ENCODE measurements at regions not wholly inside any gene's neighbourhood (a gene's known extent, or its start where the extent isn't known, plus 50 kb on each side); places are given as distances from the start of the nearest gene placed in this dataset.
"Not testable (repeated sequence)": the region's sequence is repeated elsewhere in the genome, so short reads cannot be mapped to it uniquely, and the experiment has no call there.

GRCh38 chr3:176088962-176089383 lies 1108.3 kb downstream of the TBL1XR1 start:
- no peak for DNase-seq (ENCODE audit: low read depth in 2 of 3, low spot score in 1 of 3)

- no peak for DNase-seq (ENCODE audit: low read depth in 2 of 3, low spot score in 1 of 3)
Observed at GRCh38 chr3:176087066-176087697, 1110.1 kb downstream of the TBL1XR1 start.

GRCh38 chr3:176079785-176080184 lies 1117.5 kb downstream of the TBL1XR1 start:
- DNase-seq (ENCODE audit: low read depth in 2 of 3, low spot score in 1 of 3) = no peak

GRCh38 chr3:176078906-176079305 lies 1118.4 kb downstream of the TBL1XR1 start:
- DNase-seq (ENCODE audit: low read depth in 2 of 3, low spot score in 1 of 3) = no peak

- no peak for DNase-seq (ENCODE audit: low read depth in 2 of 3, low spot score in 1 of 3)
Observed at GRCh38 chr3:176075491-176075890, 1121.8 kb downstream of the TBL1XR1 start.

- no peak for DNase-seq (ENCODE audit: low read depth in 2 of 3, low spot score in 1 of 3)
Observed at GRCh38 chr3:176075046-176075445, 1122.2 kb downstream of the TBL1XR1 start.

GRCh38 chr3:176074096-176074495 lies 1123.2 kb downstream of the TBL1XR1 start:
- no peak for DNase-seq (ENCODE audit: low read depth in 2 of 3, low spot score in 1 of 3)

- no peak for DNase-seq (ENCODE audit: low read depth in 2 of 3, low spot score in 1 of 3)
Observed at GRCh38 chr3:176071943-176072342, 1125.3 kb downstream of the TBL1XR1 start.

- DNase-seq (ENCODE audit: low read depth in 2 of 3, low spot score in 1 of 3) = no peak
Observed at GRCh38 chr3:176068750-176069149, 1128.5 kb downstream of the TBL1XR1 start.

- DNase-seq (ENCODE audit: low read depth in 2 of 3, low spot score in 1 of 3) = no peak
Observed at GRCh38 chr3:176058856-176059255, 1138.4 kb downstream of the TBL1XR1 start.

- DNase-seq (ENCODE audit: low read depth in 2 of 3, low spot score in 1 of 3) = no peak
Observed at GRCh38 chr3:176055836-176056235, 1141.4 kb downstream of the TBL1XR1 start.

GRCh38 chr3:176051766-176052165 lies 1145.5 kb downstream of the TBL1XR1 start:
- no peak for DNase-seq (ENCODE audit: low read depth in 2 of 3, low spot score in 1 of 3)

GRCh38 chr3:176046703-176047102 lies 1150.6 kb downstream of the TBL1XR1 start:
- no peak for DNase-seq (ENCODE audit: low read depth in 2 of 3, low spot score in 1 of 3)

GRCh38 chr3:176041812-176042211 lies 1155.5 kb downstream of the TBL1XR1 start:
- DNase-seq (ENCODE audit: low read depth in 2 of 3, low spot score in 1 of 3) = no peak

GRCh38 chr3:176041185-176041584 lies 1156.1 kb downstream of the TBL1XR1 start:
- no peak for DNase-seq (ENCODE audit: low read depth in 2 of 3, low spot score in 1 of 3)

- DNase-seq (ENCODE audit: low read depth in 2 of 3, low spot score in 1 of 3) = no peak
Observed at GRCh38 chr3:176037636-176038035, 1159.6 kb downstream of the TBL1XR1 start.

- DNase-seq (ENCODE audit: low read depth in 2 of 3, low spot score in 1 of 3) = no peak
Observed at GRCh38 chr3:176032043-176032442, 1165.2 kb downstream of the TBL1XR1 start.

- DNase-seq (ENCODE audit: low read depth in 2 of 3, low spot score in 1 of 3) = not testable (repeated sequence)
Observed at GRCh38 chr3:176016203-176016602, 1157.1 kb downstream of the NAALADL2 start.

- not testable (repeated sequence) for DNase-seq (ENCODE audit: low read depth in 2 of 3, low spot score in 1 of 3)
Observed at GRCh38 chr3:176015228-176015627, 1156.1 kb downstream of the NAALADL2 start.

- no peak for DNase-seq (ENCODE audit: low read depth in 2 of 3, low spot score in 1 of 3)
Observed at GRCh38 chr3:176009256-176009655, 1150.1 kb downstream of the NAALADL2 start.

- no peak for DNase-seq (ENCODE audit: low read depth in 2 of 3, low spot score in 1 of 3)
Observed at GRCh38 chr3:176005564-176005963, 1146.4 kb downstream of the NAALADL2 start.

GRCh38 chr3:175989161-175989560 lies 1130.0 kb downstream of the NAALADL2 start:
- no peak for DNase-seq (ENCODE audit: low read depth in 2 of 3, low spot score in 1 of 3)

- no peak for DNase-seq (ENCODE audit: low read depth in 2 of 3, low spot score in 1 of 3)
Observed at GRCh38 chr3:175988401-175988800, 1129.3 kb downstream of the NAALADL2 start.

Data from stimulated activated CD4-positive, alpha-beta T cell treated with anti-CD3 and anti-CD28 coated beads, Interleukin-12 subunit alpha, Interleukin-12 subunit beta, amount 100 ng/mL, for 48 hours (primary cell).